ENCODE measurements at regions not wholly inside any gene's neighbourhood (a gene's known extent, or its start where the extent isn't known, plus 50 kb on each side); places are given as distances from the start of the nearest gene placed in this dataset.
"Not testable (repeated sequence)": the region's sequence is repeated elsewhere in the genome, so short reads cannot be mapped to it uniquely, and the experiment has no call there.

DNA sequence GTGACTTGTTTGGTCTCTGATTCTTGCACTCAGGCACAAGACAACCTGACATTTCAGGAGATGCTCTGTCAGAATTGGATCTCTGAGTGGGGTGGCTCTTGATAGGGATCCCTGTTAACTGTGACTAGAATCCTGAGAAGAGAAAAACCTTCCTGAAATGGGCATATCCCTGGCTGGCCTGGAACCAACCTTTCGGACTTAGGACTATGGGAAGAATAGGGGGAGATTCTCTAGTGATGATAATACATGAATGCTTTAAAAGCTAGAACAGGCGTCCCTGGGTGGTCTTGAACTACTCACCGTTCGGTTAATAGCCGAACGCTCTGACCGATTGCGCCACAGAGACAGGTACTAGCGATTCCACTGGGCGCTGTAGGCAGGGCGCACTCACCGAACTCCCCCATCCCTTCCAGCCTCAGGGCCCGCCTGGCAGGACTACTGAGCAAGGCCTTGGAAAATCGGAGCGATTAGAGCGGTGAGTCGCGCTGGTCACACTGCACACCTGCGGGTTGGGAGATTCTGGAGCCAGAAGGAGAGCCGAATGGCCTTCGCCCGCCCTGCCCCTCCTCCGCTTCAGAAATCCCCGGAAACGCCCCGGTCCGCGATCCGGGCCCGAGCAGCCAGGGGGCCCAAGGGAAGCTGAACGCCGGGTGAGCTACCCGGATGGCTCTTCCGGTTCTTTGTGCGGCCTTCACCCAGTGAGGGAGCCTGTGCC is 257.6 kb upstream of the NOTCH2NLA start:
- not testable (repeated sequence) for H2AK5ac ChIP-seq (ENCODE audit: insufficient read length, low read length); H3K18ac ChIP-seq (ENCODE audit: insufficient read length, low read depth, low read length); H4K8ac ChIP-seq (replicated peaks; ENCODE audit: insufficient read length, low read depth, low read length); H3K9me3 Mint-ChIP-seq; H3K4me1 ChIP-seq (ENCODE audit: insufficient read depth, low read length); H2BK120ac ChIP-seq (ENCODE audit: low read depth, low read length, poor library complexity, severe bottlenecking); H3K14ac ChIP-seq (ENCODE audit: insufficient read depth, low read length); H3K56ac ChIP-seq (ENCODE audit: insufficient read length, low read depth, low read length); H4K5ac ChIP-seq (ENCODE audit: insufficient read length, low read depth, low read length); H3K4me1 Mint-ChIP-seq; H2BK5ac ChIP-seq (ENCODE audit: insufficient read length, low read length); H3K23me2 ChIP-seq (ENCODE audit: insufficient read length, low read depth, low read length, poor library complexity, severe bottlenecking); H3K27ac ChIP-seq (ENCODE audit: insufficient read length, low read depth, low read length); H3K4ac ChIP-seq (ENCODE audit: low read depth, low read length); H3K4me2 ChIP-seq (ENCODE audit: insufficient read depth, insufficient read length, low read length); H2BK20ac ChIP-seq (ENCODE audit: low read depth, low read length, poor library complexity, severe bottlenecking); H3K9ac ChIP-seq (ENCODE audit: extremely low read depth, insufficient read length, low read length); H4K20me1 ChIP-seq (ENCODE audit: control insufficient read depth, insufficient read depth, insufficient read length); H3K79me2 ChIP-seq (ENCODE audit: insufficient read depth, low read length); H4K91ac ChIP-seq (ENCODE audit: insufficient read length, low read depth, low read length); H3K36me3 Mint-ChIP-seq (ENCODE audit: insufficient read depth in 1 of 3, low read depth in 3 of 3); H2BK12ac ChIP-seq (ENCODE audit: insufficient read length, low read depth, low read length); H2AFZ ChIP-seq (ENCODE audit: low read length); H2BK15ac ChIP-seq (ENCODE audit: low read depth, low read length); DNase-seq; H3K4me3 Mint-ChIP-seq; H3K27ac Mint-ChIP-seq; H3K27me3 ChIP-seq (ENCODE audit: insufficient read depth, low read length); H3K79me1 ChIP-seq (ENCODE audit: insufficient read depth, low read depth, low read length, poor library complexity, severe bottlenecking); H3K23ac ChIP-seq (ENCODE audit: insufficient read length, low read depth, low read length); H3K27me3 Mint-ChIP-seq (ENCODE audit: low read depth); H3K9me3 ChIP-seq (ENCODE audit: control insufficient read depth, low read depth, low read length); H3T11ph ChIP-seq (ENCODE audit: low read length)
- WGBS (ENCODE audit: extremely low coverage, insufficient read length, low lambda C conversion rate), result no CpG with 5 or more reads among the region's 35 CpGs

DNA sequence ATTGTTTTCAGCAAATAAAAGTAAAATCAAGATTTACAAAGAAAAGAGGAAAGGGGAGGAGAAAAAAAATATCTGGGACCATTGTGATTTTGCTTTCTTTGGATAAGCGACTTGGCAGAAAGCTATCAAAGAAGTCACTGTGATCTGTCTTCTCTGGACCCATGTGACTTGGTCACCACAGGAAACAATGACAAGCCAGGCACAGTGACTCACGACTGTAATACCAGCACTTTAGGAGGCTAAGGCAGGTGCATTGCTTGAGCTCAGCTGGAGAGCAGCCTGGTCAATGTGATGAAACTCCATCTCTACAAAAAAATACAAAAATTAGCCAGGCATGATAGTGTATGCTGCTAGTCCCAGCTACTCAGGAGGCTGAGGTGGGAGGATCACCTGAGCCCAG is 255.4 kb upstream of the NOTCH2NLA start:
- not testable (repeated sequence) for H3K27me3 ChIP-seq (ENCODE audit: insufficient read depth, low read length); H4K20me1 ChIP-seq (ENCODE audit: control insufficient read depth, insufficient read depth, insufficient read length); H3K79me1 ChIP-seq (ENCODE audit: insufficient read depth, low read depth, low read length, poor library complexity, severe bottlenecking); DNase-seq; H3K56ac ChIP-seq (ENCODE audit: insufficient read length, low read depth, low read length); H3K23ac ChIP-seq (ENCODE audit: insufficient read length, low read depth, low read length); H4K8ac ChIP-seq (replicated peaks; ENCODE audit: insufficient read length, low read depth, low read length); H3K14ac ChIP-seq (ENCODE audit: insufficient read depth, low read length); H3K23me2 ChIP-seq (ENCODE audit: insufficient read length, low read depth, low read length, poor library complexity, severe bottlenecking); H2AFZ ChIP-seq (ENCODE audit: low read length); H3T11ph ChIP-seq (ENCODE audit: low read length); H3K4ac ChIP-seq (ENCODE audit: low read depth, low read length); H2BK5ac ChIP-seq (ENCODE audit: insufficient read length, low read length); H4K91ac ChIP-seq (ENCODE audit: insufficient read length, low read depth, low read length); H2BK15ac ChIP-seq (ENCODE audit: low read depth, low read length); H3K79me2 ChIP-seq (ENCODE audit: insufficient read depth, low read length); H2BK20ac ChIP-seq (ENCODE audit: low read depth, low read length, poor library complexity, severe bottlenecking); H3K27ac Mint-ChIP-seq; H3K9me3 ChIP-seq (ENCODE audit: control insufficient read depth, low read depth, low read length); H3K4me2 ChIP-seq (ENCODE audit: insufficient read depth, insufficient read length, low read length); H2AK5ac ChIP-seq (ENCODE audit: insufficient read length, low read length); H3K9me3 Mint-ChIP-seq; H3K4me3 Mint-ChIP-seq; H3K18ac ChIP-seq (ENCODE audit: insufficient read length, low read depth, low read length); H3K27me3 Mint-ChIP-seq (ENCODE audit: low read depth); H3K4me1 ChIP-seq (ENCODE audit: insufficient read depth, low read length); H3K4me1 Mint-ChIP-seq; H3K27ac ChIP-seq (ENCODE audit: insufficient read length, low read depth, low read length); H2BK120ac ChIP-seq (ENCODE audit: low read depth, low read length, poor library complexity, severe bottlenecking); H3K36me3 Mint-ChIP-seq (ENCODE audit: insufficient read depth in 1 of 3, low read depth in 3 of 3); H2BK12ac ChIP-seq (ENCODE audit: insufficient read length, low read depth, low read length); H3K9ac ChIP-seq (ENCODE audit: extremely low read depth, insufficient read length, low read length); H4K5ac ChIP-seq (ENCODE audit: insufficient read length, low read depth, low read length)
- no CpG with 5 or more reads among the region's 2 CpGs for WGBS (ENCODE audit: extremely low coverage, insufficient read length, low lambda C conversion rate)
